MM.1S (cell line): ENCODE measurements at regions not wholly inside any gene's neighbourhood (a gene's known extent, or its start where the extent isn't known, plus 50 kb on each side); places are given as distances from the start of the nearest gene placed in this dataset.

ENCODE experiments used
- DNase-seq: peaks from one replicate; pipeline ENCODE4 v3.0.0-alpha.2; 2015
- H2AFZ ChIP-seq: fragments of 300-600 bp; sonication (generic); 2 replicates; pipeline ENCODE4 v1.6.0; 2016; ENCODE audit warnings: antibody characterized with exemption, low read length
- H3F3A ChIP-seq: fragments of 300-600 bp; sonication (generic); 2 replicates; pipeline ENCODE4 v1.6.1; 2016; ENCODE audit warnings: mild to moderate bottlenecking, antibody characterized with exemption, low read length, moderate library complexity, mixed read lengths; ENCODE audit not compliant: insufficient read depth
- H3K27ac ChIP-seq: fragments of 300-600 bp; sonication (generic); 2 replicates; pipeline ENCODE4 v1.5.1; 2016; ENCODE audit warnings: mild to moderate bottlenecking, low read length
- H3K27me3 ChIP-seq: fragments of 300-600 bp; sonication (generic); replicated peaks from 2 replicates; pipeline ENCODE4 v1.6.0; 2016; ENCODE audit warnings: low read length; ENCODE audit not compliant: insufficient read depth
- H3K36me3 ChIP-seq: fragments of 300-600 bp; sonication (generic); replicated peaks from 2 replicates; pipeline ENCODE4 v1.6.1; 2016; ENCODE audit warnings: mild to moderate bottlenecking, low read length, mixed read lengths; ENCODE audit not compliant: insufficient read depth
- H3K4me1 ChIP-seq: fragments of 300-600 bp; sonication (generic); 2 replicates; pipeline ENCODE4 v1.6.1; 2016; ENCODE audit warnings: low read length, mixed read lengths
- H3K4me2 ChIP-seq: fragments of 300-600 bp; sonication (generic); 2 replicates; pipeline ENCODE4 v1.6.0; 2016; ENCODE audit warnings: low read depth, low read length
- H3K4me3 ChIP-seq: fragments of 300-600 bp; sonication (generic); 2 replicates; pipeline ENCODE4 v1.5.1; 2016; ENCODE audit warnings: low read length, mixed read lengths
- H3K79me2 ChIP-seq: fragments of 300-600 bp; sonication (generic); 2 replicates; pipeline ENCODE4 v1.6.1; 2016; ENCODE audit warnings: mixed run types, low read length, mixed read lengths
- H3K9ac ChIP-seq: fragments of 300-600 bp; sonication (generic); 2 replicates; pipeline ENCODE4 v1.6.1; 2016; ENCODE audit warnings: low read length, mixed read lengths
- H3K9me2 ChIP-seq: fragments of 300-600 bp; sonication (generic); replicated peaks from 2 replicates; pipeline ENCODE4 v1.6.1; 2016; ENCODE audit warnings: mild to moderate bottlenecking, low read length, mixed read lengths; ENCODE audit not compliant: insufficient read depth
- H3K9me3 ChIP-seq: fragments of 300-600 bp; sonication (generic); replicated peaks from 2 replicates; pipeline ENCODE4 v1.6.1; 2016; ENCODE audit warnings: mild to moderate bottlenecking, low read length, mixed read lengths; ENCODE audit not compliant: insufficient read depth
- H4K20me1 ChIP-seq: fragments of 300-600 bp; sonication (generic); 2 replicates; pipeline ENCODE4 v1.6.1; 2016; ENCODE audit warnings: mild to moderate bottlenecking, low read length, moderate library complexity, mixed read lengths; ENCODE audit not compliant: insufficient read depth
- CTCF ChIP-seq: fragments of 300-600 bp; sonication (generic); IDR thresholded peaks from 2 replicates; pipeline ENCODE4 v1.5.1; 2016; ENCODE audit warnings: antibody characterized with exemption, low read length, mixed read lengths
- EZH2 ChIP-seq: fragments of 300-600 bp; sonication (generic); optimal IDR thresholded peaks from 2 replicates; pipeline ENCODE3; 2017; ENCODE audit warnings: low read depth, mild to moderate bottlenecking, antibody characterized with exemption, low read length, mixed read lengths
- EZH2phosphoT487 ChIP-seq: fragments of 300-600 bp; sonication (generic); IDR thresholded peaks from 2 replicates; pipeline ENCODE4 v1.6.1; 2018; ENCODE audit warnings: antibody characterized with exemption, low read length

GRCh38 chr1:223471566-223471965, 78.4 kb downstream of the CCDC185 start:
- Histone ChIP-seq H3K4me1 (no peaks in the 10 kb centered on the region), H3F3A (no peaks in the 10 kb centered on the region)

GRCh38 chr1:223472057-223472456, 78.8 kb downstream of the CCDC185 start:
- TF ChIP-seq EZH2, result no peak
- Histone ChIP-seq H3K9me3 (no peaks in the 10 kb centered on the region), H3K4me2 (no peak overlapping the region), H3K4me3 (no peak overlapping the region), H3K4me1 (no peaks in the 10 kb centered on the region), H3K9ac (no peak overlapping the region), H3K36me3 (no peaks in the 10 kb centered on the region), H3F3A (no peaks in the 10 kb centered on the region), H3K9me2 (no peaks in the 10 kb centered on the region), H3K79me2 (no peaks in the 10 kb centered on the region), H2AFZ (no peak overlapping the region), H3K27ac (no peak overlapping the region), H3K27me3 (no peaks in the 10 kb centered on the region), H4K20me1 (no peaks in the 10 kb centered on the region)
- no peak for DNase-seq

More at GRCh38 chr1:223471566-223471965, 78.4 kb downstream of the CCDC185 start:
- Histone ChIP-seq H3K4me2 (no peak overlapping the region), H3K36me3 (no peaks in the 10 kb centered on the region), H3K4me3 (no peak overlapping the region), H3K27ac (no peak overlapping the region), H3K9me2 (no peaks in the 10 kb centered on the region), H2AFZ (no peak overlapping the region), H3K9me3 (no peaks in the 10 kb centered on the region), H3K79me2 (no peaks in the 10 kb centered on the region), H3K9ac (no peak overlapping the region), H3K27me3 (no peaks in the 10 kb centered on the region), H4K20me1 (no peaks in the 10 kb centered on the region)
- no peak for DNase-seq
- TF ChIP-seq EZH2, result no peak
- no peak for TF ChIP-seq EZH2phosphoT487
- no peak for TF ChIP-seq CTCF

DNA sequence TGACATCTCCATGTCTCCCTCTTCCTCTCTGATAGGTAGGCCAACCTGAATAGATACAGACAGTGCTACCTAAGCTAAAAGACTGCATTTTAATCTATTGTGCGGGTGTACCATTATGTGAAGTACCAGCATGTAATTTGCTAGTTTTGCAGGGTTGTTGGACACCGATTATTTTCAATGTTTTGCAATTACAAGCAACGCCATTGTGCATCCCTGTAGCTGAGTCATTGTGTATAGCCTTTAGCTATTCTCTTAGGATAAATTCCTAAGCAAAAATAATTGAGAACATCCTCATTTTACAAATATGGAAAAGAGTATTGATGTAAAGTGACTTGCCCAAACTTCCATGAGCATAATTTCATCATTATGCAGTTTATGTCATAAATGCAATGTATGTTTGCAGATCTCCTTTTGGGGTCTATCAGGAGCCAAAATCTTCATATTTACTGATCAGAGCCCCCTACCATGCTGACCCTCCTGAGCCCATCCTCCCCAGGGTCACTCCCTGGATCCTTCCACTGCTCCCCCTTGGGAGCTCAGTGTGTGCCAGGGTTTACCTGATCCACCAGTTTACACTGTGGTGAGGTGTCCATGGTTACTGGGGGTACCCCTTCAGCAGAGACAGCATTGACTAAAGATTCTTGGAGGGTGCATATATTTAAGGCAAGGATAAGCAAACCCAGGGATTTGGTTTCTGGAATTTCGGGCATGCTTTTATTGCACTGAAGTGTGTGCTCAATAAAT, 80.6 kb downstream of the CCDC185 start:
- Histone ChIP-seq H3K9me3 (no peaks in the 10 kb centered on the region), H3K36me3 (no peaks in the 10 kb centered on the region), H3K79me2 (no peaks in the 10 kb centered on the region), H3K9ac (no peak overlapping the region), H3K27me3 (no peaks in the 10 kb centered on the region), H3K4me3 (no peak overlapping the region), H3F3A (no peaks in the 10 kb centered on the region), H2AFZ (no peak overlapping the region), H3K27ac (no peak overlapping the region), H3K9me2 (no peaks in the 10 kb centered on the region), H4K20me1 (no peaks in the 10 kb centered on the region), H3K4me2 (no peak overlapping the region), H3K4me1 (no peaks in the 10 kb centered on the region)
- TF ChIP-seq CTCF (no peak), EZH2 (no peak), EZH2phosphoT487 (no peak)
- no peak for DNase-seq

GRCh38 chr1:223474804-223475203, 81.6 kb downstream of the CCDC185 start:
- no peaks in the 10 kb centered on the region for H3K27me3 ChIP-seq
- H3K27ac ChIP-seq, result no peak overlapping the region
- H3F3A ChIP-seq, result no peaks in the 10 kb centered on the region
- no peaks in the 10 kb centered on the region for H4K20me1 ChIP-seq
- no peaks in the 10 kb centered on the region for H3K79me2 ChIP-seq
- DNase-seq, result no peak
- H3K4me1 ChIP-seq, result no peaks in the 10 kb centered on the region
- no peaks in the 10 kb centered on the region for H3K36me3 ChIP-seq
- H2AFZ ChIP-seq, result no peak overlapping the region
- no peaks in the 10 kb centered on the region for H3K9me3 ChIP-seq
- no peak overlapping the region for H3K9ac ChIP-seq
- no peak overlapping the region for H3K4me3 ChIP-seq
- TF ChIP-seq EZH2, result no peak
- no peak for TF ChIP-seq EZH2phosphoT487
- TF ChIP-seq CTCF, result no peak
- no peak overlapping the region for H3K4me2 ChIP-seq
- H3K9me2 ChIP-seq, result no peaks in the 10 kb centered on the region
